ENCODE measurements at regions not wholly inside any gene's neighbourhood (a gene's known extent, or its start where the extent isn't known, plus 50 kb on each side); places are given as distances from the start of the nearest gene placed in this dataset.

GRCh38 chr13:71325556-71325955 lies 541.4 kb downstream of the DACH1 start:
- no peak for TF ChIP-seq CTCF (IDR thresholded peaks at IDR 0.05; ENCODE audit: extremely low read depth, missing control alignments)
- no peak for DNase-seq (ENCODE audit: low spot score)

- no peak for TF ChIP-seq CTCF (IDR thresholded peaks at IDR 0.05; ENCODE audit: extremely low read depth, missing control alignments)
Measured at GRCh38 chr13:71323266-71323665, 543.7 kb downstream of the DACH1 start.

GRCh38 chr13:71320452-71320851 lies 546.6 kb downstream of the DACH1 start:
- peak; percentile 16 for DNase-seq (ENCODE audit: low spot score)
- TF ChIP-seq CTCF (IDR thresholded peaks at IDR 0.05; ENCODE audit: extremely low read depth, missing control alignments), result peak; percentile 58

More at GRCh38 chr13:71323266-71323665, 543.7 kb downstream of the DACH1 start:
- no peak for DNase-seq (ENCODE audit: low spot score)

- no peak for TF ChIP-seq CTCF (IDR thresholded peaks at IDR 0.05; ENCODE audit: extremely low read depth, missing control alignments)
- no peak for DNase-seq (ENCODE audit: low spot score)
Measured at GRCh38 chr13:71316792-71317363, 550.1 kb downstream of the DACH1 start.

- DNase-seq (ENCODE audit: low spot score), result no peak
- TF ChIP-seq CTCF (IDR thresholded peaks at IDR 0.05; ENCODE audit: extremely low read depth, missing control alignments), result no peak
Measured at GRCh38 chr13:71312923-71313322, 554.1 kb downstream of the DACH1 start.

- no peak for DNase-seq (ENCODE audit: low spot score)
Measured at GRCh38 chr13:71309905-71310304, 557.1 kb downstream of the DACH1 start.

GRCh38 chr13:71306821-71307220 lies 560.2 kb downstream of the DACH1 start:
- TF ChIP-seq CTCF (IDR thresholded peaks at IDR 0.05; ENCODE audit: extremely low read depth, missing control alignments), result no peak
- DNase-seq (ENCODE audit: low spot score), result no peak

More at GRCh38 chr13:71309905-71310304, 557.1 kb downstream of the DACH1 start:
- TF ChIP-seq CTCF (IDR thresholded peaks at IDR 0.05; ENCODE audit: extremely low read depth, missing control alignments), result no peak
